ENCODE measurements at regions not wholly inside any gene's neighbourhood (a gene's known extent, or its start where the extent isn't known, plus 50 kb on each side); places are given as distances from the start of the nearest gene placed in this dataset.

DNA sequence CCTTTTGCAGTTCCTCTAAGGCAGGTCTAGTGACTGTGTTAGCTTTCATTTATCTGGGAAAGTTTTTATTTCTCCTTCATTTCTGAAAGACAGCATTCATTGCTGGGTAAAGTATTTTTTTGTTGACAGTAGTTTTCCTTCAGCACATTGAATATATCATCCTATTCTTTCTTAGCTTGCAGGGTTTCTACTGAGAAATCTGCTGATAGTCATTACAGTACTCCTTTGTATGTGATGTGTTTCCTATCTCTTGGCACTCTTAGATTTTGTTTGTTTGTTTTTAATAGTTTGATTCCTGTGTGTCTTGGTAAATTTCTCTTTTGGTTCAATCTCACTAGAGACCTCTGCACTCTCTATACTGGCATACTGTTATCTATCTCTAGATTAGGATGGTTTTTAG lies 1667.9 kb downstream of the SLITRK1 start:
- H3K4me1 ChIP-seq (ENCODE audit: insufficient read depth, low read length), result no peaks in the 10 kb centered on the region
- H4K20me1 ChIP-seq (ENCODE audit: insufficient read depth, low read length), result no peaks in the 10 kb centered on the region
- TF ChIP-seq, protein P1, sequence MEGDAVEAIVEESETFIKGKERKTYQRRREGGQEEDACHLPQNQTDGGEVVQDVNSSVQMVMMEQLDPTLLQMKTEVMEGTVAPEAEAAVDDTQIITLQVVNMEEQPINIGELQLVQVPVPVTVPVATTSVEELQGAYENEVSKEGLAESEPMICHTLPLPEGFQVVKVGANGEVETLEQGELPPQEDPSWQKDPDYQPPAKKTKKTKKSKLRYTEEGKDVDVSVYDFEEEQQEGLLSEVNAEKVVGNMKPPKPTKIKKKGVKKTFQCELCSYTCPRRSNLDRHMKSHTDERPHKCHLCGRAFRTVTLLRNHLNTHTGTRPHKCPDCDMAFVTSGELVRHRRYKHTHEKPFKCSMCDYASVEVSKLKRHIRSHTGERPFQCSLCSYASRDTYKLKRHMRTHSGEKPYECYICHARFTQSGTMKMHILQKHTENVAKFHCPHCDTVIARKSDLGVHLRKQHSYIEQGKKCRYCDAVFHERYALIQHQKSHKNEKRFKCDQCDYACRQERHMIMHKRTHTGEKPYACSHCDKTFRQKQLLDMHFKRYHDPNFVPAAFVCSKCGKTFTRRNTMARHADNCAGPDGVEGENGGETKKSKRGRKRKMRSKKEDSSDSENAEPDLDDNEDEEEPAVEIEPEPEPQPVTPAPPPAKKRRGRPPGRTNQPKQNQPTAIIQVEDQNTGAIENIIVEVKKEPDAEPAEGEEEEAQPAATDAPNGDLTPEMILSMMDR (IDR thresholded peaks at IDR 0.05; ENCODE audit: extremely low read depth, low read depth, low read length), result no peak
- no peaks in the 10 kb centered on the region for H3K79me2 ChIP-seq (ENCODE audit: insufficient read depth, low read length)
- H3K4me2 ChIP-seq (ENCODE audit: insufficient read depth, low read length), result no peak overlapping the region
- no peak overlapping the region for H3K4me3 ChIP-seq (ENCODE audit: insufficient read depth, low read length)
- no peak overlapping the region for H3K27ac ChIP-seq (ENCODE audit: low read depth, low read length)
- no peaks in the 10 kb centered on the region for H3K27me3 ChIP-seq (ENCODE audit: insufficient read depth, low read length)
- no peak for DNase-seq (ENCODE audit: insufficient read length, low spot score, missing footprints)
- H2AFZ ChIP-seq (ENCODE audit: low read length), result no peak overlapping the region
- H3K36me3 ChIP-seq (ENCODE audit: insufficient read depth, low read length), result no peaks in the 10 kb centered on the region
- peaks cover 4% of the 10 kb centered on the region for H3K9me3 ChIP-seq (ENCODE audit: low read depth, low read length)

DNA sequence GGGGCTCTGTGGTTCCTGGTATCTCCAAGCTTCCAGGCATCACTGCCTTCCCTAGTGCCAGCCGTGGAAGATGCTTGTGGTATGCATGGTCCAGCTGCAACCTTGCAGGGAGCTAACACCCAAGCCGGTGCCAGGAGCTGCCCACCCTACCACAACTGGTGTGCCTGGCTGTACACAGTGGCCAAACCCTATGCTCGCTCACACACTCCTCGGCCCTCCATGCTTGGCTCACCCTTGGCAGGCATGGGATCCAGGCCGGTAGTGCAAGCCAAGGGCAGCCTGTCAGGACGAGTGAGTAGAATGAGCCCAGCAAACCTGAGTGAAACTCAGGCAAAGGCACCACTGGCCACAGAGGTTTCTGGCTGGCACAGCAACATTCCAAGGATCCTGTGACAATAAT lies 1676.0 kb downstream of the SLITRK1 start:
- H3K27me3 ChIP-seq (ENCODE audit: insufficient read depth, low read length), result no peaks in the 10 kb centered on the region
- H3K79me2 ChIP-seq (ENCODE audit: insufficient read depth, low read length), result no peaks in the 10 kb centered on the region
- no peak overlapping the region for H3K27ac ChIP-seq (ENCODE audit: low read depth, low read length)
- no peaks in the 10 kb centered on the region for H3K36me3 ChIP-seq (ENCODE audit: insufficient read depth, low read length)
- no peaks in the 10 kb centered on the region for H3K9me3 ChIP-seq (ENCODE audit: low read depth, low read length)
- TF ChIP-seq, protein P1 (IDR thresholded peaks at IDR 0.05; ENCODE audit: extremely low read depth, low read depth, low read length), result no peak
- no peak overlapping the region for H3K4me2 ChIP-seq (ENCODE audit: insufficient read depth, low read length)
- no peak for DNase-seq (ENCODE audit: insufficient read length, low spot score, missing footprints)
- H3K4me3 ChIP-seq (ENCODE audit: insufficient read depth, low read length), result no peak overlapping the region
- no peaks in the 10 kb centered on the region for H4K20me1 ChIP-seq (ENCODE audit: insufficient read depth, low read length)
- H3K4me1 ChIP-seq (ENCODE audit: insufficient read depth, low read length), result no peaks in the 10 kb centered on the region
- no peak overlapping the region for H2AFZ ChIP-seq (ENCODE audit: low read length)

DNA sequence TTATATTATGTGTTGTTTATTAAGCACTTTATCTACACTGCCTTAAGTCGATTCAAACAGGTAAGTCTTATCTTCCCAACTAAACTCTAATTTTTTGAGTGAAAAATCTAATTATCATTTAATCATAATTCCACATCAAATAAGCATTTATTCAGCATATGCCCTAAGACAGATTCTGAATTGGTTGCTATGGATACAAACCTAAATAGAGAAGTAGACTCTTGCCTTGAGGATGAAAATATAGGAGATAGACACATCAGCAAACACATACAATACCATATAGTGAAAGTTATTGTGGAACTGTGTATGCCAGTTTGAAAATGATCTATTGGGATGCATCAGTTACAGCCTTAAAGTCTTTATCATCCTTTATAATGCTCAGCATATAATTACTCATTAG lies 1679.9 kb downstream of the SLITRK1 start:
- H3K4me3 ChIP-seq (ENCODE audit: insufficient read depth, low read length), result no peak overlapping the region
- TF ChIP-seq, protein P1 (IDR thresholded peaks at IDR 0.05; ENCODE audit: extremely low read depth, low read depth, low read length), result no peak
- no peaks in the 10 kb centered on the region for H3K27me3 ChIP-seq (ENCODE audit: insufficient read depth, low read length)
- no peak for DNase-seq (ENCODE audit: insufficient read length, low spot score, missing footprints)
- no peak overlapping the region for H3K4me2 ChIP-seq (ENCODE audit: insufficient read depth, low read length)
- no peaks in the 10 kb centered on the region for H3K36me3 ChIP-seq (ENCODE audit: insufficient read depth, low read length)
- H2AFZ ChIP-seq (ENCODE audit: low read length), result no peak overlapping the region
- no peak overlapping the region for H3K27ac ChIP-seq (ENCODE audit: low read depth, low read length)
- no peaks in the 10 kb centered on the region for H3K9me3 ChIP-seq (ENCODE audit: low read depth, low read length)
- no peaks in the 10 kb centered on the region for H4K20me1 ChIP-seq (ENCODE audit: insufficient read depth, low read length)
- no peaks in the 10 kb centered on the region for H3K79me2 ChIP-seq (ENCODE audit: insufficient read depth, low read length)
- no peaks in the 10 kb centered on the region for H3K4me1 ChIP-seq (ENCODE audit: insufficient read depth, low read length)

DNA sequence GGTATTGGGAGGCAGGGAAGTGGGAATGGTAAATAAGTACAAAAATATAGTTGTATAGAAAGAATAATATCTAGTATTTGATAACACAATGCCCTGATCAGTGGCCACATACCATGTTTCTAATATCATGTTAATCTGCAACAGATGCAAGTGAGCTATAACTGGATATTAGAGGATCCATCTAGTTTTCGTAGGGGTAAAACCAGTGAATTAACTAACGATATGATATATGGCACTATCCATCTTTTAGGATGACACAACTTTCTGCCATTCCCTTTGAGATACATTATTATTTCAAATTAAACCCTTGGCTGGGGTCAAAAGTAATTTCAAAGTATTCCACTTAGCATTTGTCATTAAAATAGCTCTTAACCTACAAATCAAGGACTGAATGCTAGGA lies 1686.2 kb downstream of the SLITRK1 start:
- Histone ChIP-seq H3K4me3 (ENCODE audit: insufficient read depth, low read length) (no peak overlapping the region), H3K4me1 (ENCODE audit: insufficient read depth, low read length) (no peaks in the 10 kb centered on the region), H3K9me3 (ENCODE audit: low read depth, low read length) (no peaks in the 10 kb centered on the region), H3K27me3 (ENCODE audit: insufficient read depth, low read length) (no peaks in the 10 kb centered on the region), H3K27ac (ENCODE audit: low read depth, low read length) (no peak overlapping the region), H3K36me3 (ENCODE audit: insufficient read depth, low read length) (no peaks in the 10 kb centered on the region), H2AFZ (ENCODE audit: low read length) (no peak overlapping the region), H3K79me2 (ENCODE audit: insufficient read depth, low read length) (no peaks in the 10 kb centered on the region), H4K20me1 (ENCODE audit: insufficient read depth, low read length) (no peaks in the 10 kb centered on the region), H3K4me2 (ENCODE audit: insufficient read depth, low read length) (no peak overlapping the region)
- TF ChIP-seq, protein P1 (IDR thresholded peaks at IDR 0.05; ENCODE audit: extremely low read depth, low read depth, low read length), result no peak
- no peak for DNase-seq (ENCODE audit: insufficient read length, low spot score, missing footprints)

Measured in osteoblast (primary cell).